Tibial nerve (tissue), 4 donors: ENCODE measurements at regions not wholly inside any gene's neighbourhood (a gene's known extent, or its start where the extent isn't known, plus 50 kb on each side); places are given as distances from the start of the nearest gene placed in this dataset.
"Not testable (repeated sequence)": the region's sequence is repeated elsewhere in the genome, so short reads cannot be mapped to it uniquely, and the experiment has no call there.

Source experiments
- EP300 ChIP-seq, 2 donors: sonication (generic); formaldehyde crosslinking; IDR thresholded peaks; one replicate each; pipeline ENCODE4 v1.6.1; 2017; ENCODE audit warnings: antibody characterized with exemption in 2 of 2, mild to moderate bottlenecking in 1 of 2
- TF ChIP-seq, protein P1 (sequence below), 5 experiments: fragments of 200-600 bp in 3 of 5; fragments of 450-650 bp in 2 of 5; sonication (generic) in 3 of 5; IDR thresholded peaks; one replicate each; pipeline ENCODE4 v1.5.1; 2016 to 2019; ENCODE audit warnings: antibody characterized with exemption in 5 of 5, mild to moderate bottlenecking in 3 of 5, moderate library complexity in 2 of 5

DNA sequence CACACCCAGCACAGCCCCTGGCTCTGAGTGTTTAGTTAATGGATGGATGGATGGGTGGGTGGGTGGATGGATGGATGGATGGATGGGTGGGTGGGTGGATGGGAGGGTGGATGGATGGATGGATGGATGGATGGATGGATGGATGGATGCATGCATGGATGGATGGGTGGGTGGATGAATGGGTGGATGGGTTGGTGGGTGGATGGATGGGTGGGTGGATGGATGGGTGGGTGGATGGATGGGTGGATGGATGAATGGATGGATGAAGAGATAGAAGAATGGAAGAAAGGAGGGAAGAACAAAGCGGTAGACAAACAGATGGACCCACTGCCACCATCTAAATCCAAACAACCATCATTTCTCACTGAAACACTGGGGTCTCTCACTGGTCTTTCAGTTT is 80.3 kb upstream of the SIRPA start:
- TF ChIP-seq, protein P1, sequence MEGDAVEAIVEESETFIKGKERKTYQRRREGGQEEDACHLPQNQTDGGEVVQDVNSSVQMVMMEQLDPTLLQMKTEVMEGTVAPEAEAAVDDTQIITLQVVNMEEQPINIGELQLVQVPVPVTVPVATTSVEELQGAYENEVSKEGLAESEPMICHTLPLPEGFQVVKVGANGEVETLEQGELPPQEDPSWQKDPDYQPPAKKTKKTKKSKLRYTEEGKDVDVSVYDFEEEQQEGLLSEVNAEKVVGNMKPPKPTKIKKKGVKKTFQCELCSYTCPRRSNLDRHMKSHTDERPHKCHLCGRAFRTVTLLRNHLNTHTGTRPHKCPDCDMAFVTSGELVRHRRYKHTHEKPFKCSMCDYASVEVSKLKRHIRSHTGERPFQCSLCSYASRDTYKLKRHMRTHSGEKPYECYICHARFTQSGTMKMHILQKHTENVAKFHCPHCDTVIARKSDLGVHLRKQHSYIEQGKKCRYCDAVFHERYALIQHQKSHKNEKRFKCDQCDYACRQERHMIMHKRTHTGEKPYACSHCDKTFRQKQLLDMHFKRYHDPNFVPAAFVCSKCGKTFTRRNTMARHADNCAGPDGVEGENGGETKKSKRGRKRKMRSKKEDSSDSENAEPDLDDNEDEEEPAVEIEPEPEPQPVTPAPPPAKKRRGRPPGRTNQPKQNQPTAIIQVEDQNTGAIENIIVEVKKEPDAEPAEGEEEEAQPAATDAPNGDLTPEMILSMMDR (IDR thresholded peaks at IDR 0.05), result not testable (repeated sequence)
- TF ChIP-seq EP300 (IDR thresholded peaks at IDR 0.05), result not testable (repeated sequence)
